ENCODE measurements at regions not wholly inside any gene's neighbourhood (a gene's known extent, or its start where the extent isn't known, plus 50 kb on each side); places are given as distances from the start of the nearest gene placed in this dataset.

DNA sequence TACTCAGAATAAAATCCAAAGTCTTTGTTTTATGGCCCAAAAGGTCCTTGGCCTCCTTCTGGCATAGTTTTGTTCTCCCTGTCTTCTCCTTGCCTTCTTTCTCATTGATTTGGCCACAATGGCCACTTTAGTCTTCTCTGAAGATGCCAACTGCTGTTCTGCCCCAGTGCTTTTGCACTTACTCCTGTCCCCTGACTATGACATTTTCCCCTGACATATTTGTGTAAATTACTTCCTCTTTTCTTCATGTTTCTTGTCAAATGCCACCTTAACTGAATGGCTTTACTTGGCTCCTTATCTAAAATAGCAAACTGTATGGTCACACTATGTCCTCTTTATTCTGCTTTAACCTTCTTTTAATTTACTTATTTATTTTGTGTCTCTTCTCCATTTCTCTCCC, 484.7 kb upstream of the ARRDC3 start:
- TF ChIP-seq, protein P1, sequence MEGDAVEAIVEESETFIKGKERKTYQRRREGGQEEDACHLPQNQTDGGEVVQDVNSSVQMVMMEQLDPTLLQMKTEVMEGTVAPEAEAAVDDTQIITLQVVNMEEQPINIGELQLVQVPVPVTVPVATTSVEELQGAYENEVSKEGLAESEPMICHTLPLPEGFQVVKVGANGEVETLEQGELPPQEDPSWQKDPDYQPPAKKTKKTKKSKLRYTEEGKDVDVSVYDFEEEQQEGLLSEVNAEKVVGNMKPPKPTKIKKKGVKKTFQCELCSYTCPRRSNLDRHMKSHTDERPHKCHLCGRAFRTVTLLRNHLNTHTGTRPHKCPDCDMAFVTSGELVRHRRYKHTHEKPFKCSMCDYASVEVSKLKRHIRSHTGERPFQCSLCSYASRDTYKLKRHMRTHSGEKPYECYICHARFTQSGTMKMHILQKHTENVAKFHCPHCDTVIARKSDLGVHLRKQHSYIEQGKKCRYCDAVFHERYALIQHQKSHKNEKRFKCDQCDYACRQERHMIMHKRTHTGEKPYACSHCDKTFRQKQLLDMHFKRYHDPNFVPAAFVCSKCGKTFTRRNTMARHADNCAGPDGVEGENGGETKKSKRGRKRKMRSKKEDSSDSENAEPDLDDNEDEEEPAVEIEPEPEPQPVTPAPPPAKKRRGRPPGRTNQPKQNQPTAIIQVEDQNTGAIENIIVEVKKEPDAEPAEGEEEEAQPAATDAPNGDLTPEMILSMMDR (IDR thresholded peaks at IDR 0.05; ENCODE audit: unreplicated experiment): no peak
- H3K9me3 Mint-ChIP-seq (ENCODE audit: low read depth): no peaks in the 10 kb centered on the region
- DNase-seq (ENCODE audit: low spot score, unreplicated experiment): no peak
- H3K4me3 Mint-ChIP-seq (ENCODE audit: low read depth): no peak overlapping the region
- H3K27ac Mint-ChIP-seq: no peak overlapping the region
- no peaks in the 10 kb centered on the region for H3K4me1 Mint-ChIP-seq (ENCODE audit: low read depth)
- no peaks in the 10 kb centered on the region for H3K27me3 Mint-ChIP-seq
- H3K36me3 Mint-ChIP-seq (ENCODE audit: insufficient read depth): no peaks in the 10 kb centered on the region

DNA sequence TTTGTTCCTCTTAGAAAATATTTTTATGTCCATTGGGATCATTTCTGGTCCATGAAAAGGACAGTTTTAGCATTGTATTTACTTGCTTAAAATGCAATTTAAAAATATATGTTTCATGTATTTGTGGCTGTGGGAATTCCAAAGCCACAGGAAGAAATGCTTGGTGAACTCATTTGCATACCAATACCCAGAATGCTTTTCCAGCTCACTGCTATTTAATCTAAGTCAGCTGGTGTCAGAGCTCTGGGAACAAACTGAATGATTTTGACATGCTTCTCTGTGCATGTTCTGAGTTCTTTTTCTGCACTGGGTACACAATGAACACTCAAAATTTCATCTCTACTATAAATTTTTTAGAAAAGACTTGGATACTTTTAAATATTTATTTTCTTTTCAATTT, 482.8 kb upstream of the ARRDC3 start:
- Mint-ChIP-seq H3K4me3 (ENCODE audit: low read depth) (no peak overlapping the region), H3K27ac (no peak overlapping the region), H3K27me3 (no peaks in the 10 kb centered on the region), H3K9me3 (ENCODE audit: low read depth) (no peaks in the 10 kb centered on the region), H3K36me3 (ENCODE audit: insufficient read depth) (no peaks in the 10 kb centered on the region), H3K4me1 (ENCODE audit: low read depth) (no peaks in the 10 kb centered on the region)
- no peak for DNase-seq (ENCODE audit: low spot score, unreplicated experiment)
- TF ChIP-seq, protein P1 (IDR thresholded peaks at IDR 0.05; ENCODE audit: unreplicated experiment): no peak

DNA sequence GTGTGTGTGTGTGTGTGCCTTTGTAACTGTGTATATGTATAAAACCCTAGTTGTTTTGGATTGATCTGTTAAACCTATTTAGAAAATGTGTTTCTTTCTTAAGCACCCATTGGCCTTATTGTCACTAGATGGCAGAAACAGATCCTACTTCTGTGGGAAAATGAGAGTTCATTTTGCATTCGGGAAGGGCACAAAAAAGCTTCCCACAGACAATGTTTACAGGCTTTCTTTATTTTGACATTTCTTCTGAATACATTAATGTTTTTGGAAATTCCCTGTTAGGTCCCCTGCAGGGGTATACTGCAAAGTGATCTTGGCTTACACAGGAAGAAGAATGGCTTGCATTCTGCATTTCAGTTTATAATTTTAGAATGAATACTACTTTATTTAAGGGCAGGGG, 481.8 kb upstream of the ARRDC3 start:
- no peak overlapping the region for H3K27ac Mint-ChIP-seq
- TF ChIP-seq, protein P1 (IDR thresholded peaks at IDR 0.05; ENCODE audit: unreplicated experiment): no peak
- DNase-seq (ENCODE audit: low spot score, unreplicated experiment): no peak
- H3K4me3 Mint-ChIP-seq (ENCODE audit: low read depth): no peak overlapping the region
- H3K4me1 Mint-ChIP-seq (ENCODE audit: low read depth): no peaks in the 10 kb centered on the region
- no peaks in the 10 kb centered on the region for H3K9me3 Mint-ChIP-seq (ENCODE audit: low read depth)
- H3K27me3 Mint-ChIP-seq: no peaks in the 10 kb centered on the region
- H3K36me3 Mint-ChIP-seq (ENCODE audit: insufficient read depth): no peaks in the 10 kb centered on the region

DNA sequence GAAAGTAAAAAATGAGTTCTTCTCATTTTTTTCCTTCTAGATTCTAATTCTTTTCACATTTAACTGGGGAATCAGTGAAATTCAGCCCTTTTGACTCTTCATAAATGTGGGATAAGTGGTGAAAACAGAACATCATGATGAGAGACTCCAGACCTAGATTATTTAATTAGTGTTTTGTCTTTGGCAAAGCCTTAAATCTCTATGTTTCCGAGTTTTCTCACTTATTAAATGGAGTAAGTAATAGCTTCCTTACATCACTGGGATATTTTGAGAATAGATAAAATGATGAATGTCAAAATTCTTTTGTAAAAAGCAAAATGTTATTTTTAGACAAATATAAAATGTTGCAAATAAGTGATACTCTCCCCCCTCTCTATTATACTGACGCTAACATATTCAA, 468.6 kb upstream of the ARRDC3 start:
- H3K9me3 Mint-ChIP-seq (ENCODE audit: low read depth): no peaks in the 10 kb centered on the region
- no peak overlapping the region for H3K27ac Mint-ChIP-seq
- DNase-seq (ENCODE audit: low spot score, unreplicated experiment): no peak
- no peaks in the 10 kb centered on the region for H3K4me1 Mint-ChIP-seq (ENCODE audit: low read depth)
- no peaks in the 10 kb centered on the region for H3K27me3 Mint-ChIP-seq
- no peaks in the 10 kb centered on the region for H3K36me3 Mint-ChIP-seq (ENCODE audit: insufficient read depth)
- TF ChIP-seq, protein P1 (IDR thresholded peaks at IDR 0.05; ENCODE audit: unreplicated experiment): no peak
- no peak overlapping the region for H3K4me3 Mint-ChIP-seq (ENCODE audit: low read depth)

- Mint-ChIP-seq H3K36me3 (ENCODE audit: insufficient read depth) (no peaks in the 10 kb centered on the region), H3K27me3 (no peaks in the 10 kb centered on the region), H3K4me1 (ENCODE audit: low read depth) (no peaks in the 10 kb centered on the region), H3K9me3 (ENCODE audit: low read depth) (no peaks in the 10 kb centered on the region), H3K27ac (no peak overlapping the region), H3K4me3 (ENCODE audit: low read depth) (no peak overlapping the region)
- TF ChIP-seq, protein P1 (IDR thresholded peaks at IDR 0.05; ENCODE audit: unreplicated experiment): no peak
- no peak for DNase-seq (ENCODE audit: low spot score, unreplicated experiment)
These were observed 466.9 kb upstream of the ARRDC3 start for GRCh38 chr5:91850031-91850430.
